ENCODE measurements at regions not wholly inside any gene's neighbourhood (a gene's known extent, or its start where the extent isn't known, plus 50 kb on each side); places are given as distances from the start of the nearest gene placed in this dataset.

- TF ChIP-seq CTCF (IDR thresholded peaks at IDR 0.05) (no peak), ZFX (IDR thresholded peaks at IDR 0.05; ENCODE audit: borderline replicate concordance) (no peak)
Measured at GRCh38 chr2:240292619-240293525, 142.6 kb upstream of the GPC1 start.

Measured in 22Rv1 (cell line).